Spleen (tissue), 11 donors: ENCODE measurements at regions not wholly inside any gene's neighbourhood (a gene's known extent, or its start where the extent isn't known, plus 50 kb on each side); places are given as distances from the start of the nearest gene placed in this dataset.

ENCODE experiments used
- DNase-seq: peaks from one replicate; pipeline ENCODE4 v3.0.0-alpha.2; 2020
- H3K27ac ChIP-seq, 8 donors: fragments of 200-600 bp; sonication (generic) in 7 of 8; 1 replicate in 4 of 8; 2 replicates in 4 of 8; pipeline versions ENCODE4 v1.5.0 to v1.8.0; 2016 to 2021; ENCODE audit warnings: inconsistent platforms in 4 of 8, mild to moderate bottlenecking in 4 of 8, moderate library complexity in 1 of 8
- H3K27me3 ChIP-seq, 7 donors: fragments of 200-600 bp; sonication (generic) in 6 of 7; replicated peaks in 1 of 7; 1 replicate in 4 of 7; 2 replicates in 3 of 7; pipeline versions ENCODE4 v1.5.0 to v1.8.0; 2016 to 2021; ENCODE audit warnings: inconsistent platforms in 3 of 7, mild to moderate bottlenecking in 1 of 7
- H3K36me3 ChIP-seq, 6 donors: fragments of 200-600 bp; sonication (generic) in 5 of 6; 1 replicate in 4 of 6; 2 replicates in 2 of 6; pipeline versions ENCODE4 v1.5.0 to v1.8.0; 2016 to 2021; ENCODE audit warnings: inconsistent platforms in 2 of 6
- H3K4me1 ChIP-seq, 6 donors: fragments of 200-600 bp; sonication (generic) in 5 of 6; 1 replicate in 3 of 6; 2 replicates in 3 of 6; pipeline versions ENCODE4 v1.5.0 to v1.8.0; 2016 to 2021; ENCODE audit warnings: inconsistent platforms in 3 of 6
- H3K4me3 ChIP-seq, 8 donors: fragments of 200-600 bp; sonication (generic) in 7 of 8; 1 replicate in 4 of 8; 2 replicates in 4 of 8; pipeline versions ENCODE4 v1.5.0 to v1.8.0; 2016 to 2021; ENCODE audit warnings: inconsistent platforms in 4 of 8, mild to moderate bottlenecking in 4 of 8, moderate library complexity in 2 of 8
- H3K9me3 ChIP-seq, 8 donors: fragments of 200-600 bp; sonication (generic) in 7 of 8; 1 replicate in 4 of 8; 2 replicates in 4 of 8; pipeline versions ENCODE4 v1.5.0 to v1.8.0; 2016 to 2021; ENCODE audit warnings: inconsistent platforms in 4 of 8
- POLR2A ChIP-seq, 3 donors: fragments of 450-650 bp; IDR thresholded peaks; one replicate each; pipeline ENCODE4 v1.5.1; 2017; ENCODE audit warnings: antibody characterized with exemption in 3 of 3, mild to moderate bottlenecking in 1 of 3
- POLR2AphosphoS5 ChIP-seq, 3 donors: sonication (generic); formaldehyde crosslinking; IDR thresholded peaks; one replicate each; pipeline ENCODE4 v1.5.1; 2017; ENCODE audit warnings: antibody characterized with exemption in 3 of 3
- WGBS, 5 donors: extraction: QIAGEN DNeasy Blood & Tissue Kit in 3 of 5; methylation state at CpG; one replicate each; pipeline versions ENCODE4 v1.1.5 to v1.1.7; 2013 to 2018; 5-methylcytosine and 5-hydroxymethylcytosine counted together
- intact Hi-C: fragments of 100-400 bp; cut with DNase I; formaldehyde crosslinking; loops from one replicate; pipeline ENCODE4 v1.15.0; 2023; ENCODE audit warnings: low total_unique reads
- TF ChIP-seq, protein P1 (sequence below), 11 experiments: fragments of 200-600 bp in 7 of 11; fragments of 450-650 bp in 4 of 11; sonication (generic) in 4 of 11; IDR thresholded peaks in 8 of 11; conservative IDR thresholded peaks in 3 of 11; 1 replicate in 7 of 11; 2 replicates in 4 of 11; pipeline versions ENCODE4 v1.4.0 to v1.8.0; 2016 to 2021; ENCODE audit warnings: antibody characterized with exemption in 11 of 11, inconsistent platforms in 4 of 11, mild to moderate bottlenecking in 1 of 11
- donor health status: healthy with polysubstance abuse.
- donor health status: DM: no; HTN: no; CAD: no; lungs with moderate emphysema.
- donor health status: DM: no; HTN: no; CAD: no.
- donor health status: Bipolar disorder and iron deficiency.
- donor health status: healthy.
- donor health status: DM: no; HTN: no; CAD: no.
- donor health status: DM: yes; HTN: yes; CAD: no.

DNA sequence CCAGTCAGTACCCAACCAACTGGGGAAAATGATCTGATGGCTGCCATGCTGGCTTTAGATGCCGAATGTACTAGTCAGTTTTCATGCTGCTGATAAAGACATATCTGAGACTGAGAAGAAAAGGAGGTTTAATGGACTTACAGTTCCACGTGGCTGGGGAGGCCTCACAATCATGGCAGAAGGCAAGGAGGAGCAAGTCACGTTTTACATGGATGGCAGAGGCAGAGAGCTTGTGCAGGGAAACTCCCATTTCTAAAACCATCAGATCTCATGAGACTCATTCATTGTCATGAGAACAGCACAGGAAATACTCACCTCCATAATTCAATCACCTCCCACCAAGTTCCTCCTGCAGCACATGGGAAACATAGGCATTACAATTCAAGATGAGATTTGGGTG lies 508.9 kb upstream of the NRP1 start:
- intact Hi-C loops: no loop called here
- WGBS, 5 donors: 82 to 97% (median 86%) methylated on average over 3 of the region's 3 CpGs
- Histone ChIP-seq H3K27me3 (no peaks in the 10 kb centered on the region), H3K4me1 (no peaks in the 10 kb centered on the region), H3K27ac (no peak overlapping the region), H3K36me3 (no peaks in the 10 kb centered on the region), H3K9me3 (peaks cover 0 to 27% (median 8%) of the 10 kb centered on the region in 8 donors), H3K4me3 (no peak overlapping the region)
- no peak for TF ChIP-seq POLR2A (IDR thresholded peaks at IDR 0.05)
- TF ChIP-seq, protein P1, sequence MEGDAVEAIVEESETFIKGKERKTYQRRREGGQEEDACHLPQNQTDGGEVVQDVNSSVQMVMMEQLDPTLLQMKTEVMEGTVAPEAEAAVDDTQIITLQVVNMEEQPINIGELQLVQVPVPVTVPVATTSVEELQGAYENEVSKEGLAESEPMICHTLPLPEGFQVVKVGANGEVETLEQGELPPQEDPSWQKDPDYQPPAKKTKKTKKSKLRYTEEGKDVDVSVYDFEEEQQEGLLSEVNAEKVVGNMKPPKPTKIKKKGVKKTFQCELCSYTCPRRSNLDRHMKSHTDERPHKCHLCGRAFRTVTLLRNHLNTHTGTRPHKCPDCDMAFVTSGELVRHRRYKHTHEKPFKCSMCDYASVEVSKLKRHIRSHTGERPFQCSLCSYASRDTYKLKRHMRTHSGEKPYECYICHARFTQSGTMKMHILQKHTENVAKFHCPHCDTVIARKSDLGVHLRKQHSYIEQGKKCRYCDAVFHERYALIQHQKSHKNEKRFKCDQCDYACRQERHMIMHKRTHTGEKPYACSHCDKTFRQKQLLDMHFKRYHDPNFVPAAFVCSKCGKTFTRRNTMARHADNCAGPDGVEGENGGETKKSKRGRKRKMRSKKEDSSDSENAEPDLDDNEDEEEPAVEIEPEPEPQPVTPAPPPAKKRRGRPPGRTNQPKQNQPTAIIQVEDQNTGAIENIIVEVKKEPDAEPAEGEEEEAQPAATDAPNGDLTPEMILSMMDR (IDR thresholded peaks at IDR 0.05 in 8 of 11, conservative IDR thresholded peaks at IDR 0.05 in 3 of 11): no peak
- no peak for TF ChIP-seq POLR2AphosphoS5 (IDR thresholded peaks at IDR 0.05)
- no peak for DNase-seq

DNA sequence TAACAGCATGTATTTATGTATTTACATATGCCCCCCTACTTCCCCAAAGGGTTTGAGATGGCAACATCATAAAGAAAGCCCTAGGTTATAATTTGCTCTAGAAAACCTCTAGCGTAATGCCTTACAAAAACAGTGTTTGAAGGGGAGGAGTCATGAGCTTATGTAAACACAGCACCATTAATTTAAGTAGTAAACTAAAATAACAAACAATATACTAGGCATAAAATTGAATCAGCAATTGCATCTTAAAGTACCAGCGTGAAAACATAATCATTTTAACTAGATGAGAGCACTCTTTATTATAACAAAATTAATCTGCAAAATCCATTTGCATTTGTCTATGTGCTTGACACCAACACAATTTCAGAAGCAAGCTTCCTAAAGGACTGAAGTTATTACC lies 507.2 kb upstream of the NRP1 start:
- 84 to 92% (median 87%) methylated on average over 2 of the region's 2 CpGs for WGBS, 5 donors
- no peak overlapping the region for H3K27ac ChIP-seq
- H3K27me3 ChIP-seq: no peaks in the 10 kb centered on the region
- no peaks in the 10 kb centered on the region for H3K36me3 ChIP-seq
- no peak for DNase-seq
- TF ChIP-seq POLR2AphosphoS5 (IDR thresholded peaks at IDR 0.05): no peak
- TF ChIP-seq POLR2A (IDR thresholded peaks at IDR 0.05): no peak
- TF ChIP-seq, protein P1 (IDR thresholded peaks at IDR 0.05 in 8 of 11, conservative IDR thresholded peaks at IDR 0.05 in 3 of 11): no peak
- peaks cover 0 to 27% (median 8%) of the 10 kb centered on the region in 8 donors for H3K9me3 ChIP-seq
- no peak overlapping the region for H3K4me3 ChIP-seq
- no peaks in the 10 kb centered on the region for H3K4me1 ChIP-seq
- intact Hi-C loops: no loop called here

DNA sequence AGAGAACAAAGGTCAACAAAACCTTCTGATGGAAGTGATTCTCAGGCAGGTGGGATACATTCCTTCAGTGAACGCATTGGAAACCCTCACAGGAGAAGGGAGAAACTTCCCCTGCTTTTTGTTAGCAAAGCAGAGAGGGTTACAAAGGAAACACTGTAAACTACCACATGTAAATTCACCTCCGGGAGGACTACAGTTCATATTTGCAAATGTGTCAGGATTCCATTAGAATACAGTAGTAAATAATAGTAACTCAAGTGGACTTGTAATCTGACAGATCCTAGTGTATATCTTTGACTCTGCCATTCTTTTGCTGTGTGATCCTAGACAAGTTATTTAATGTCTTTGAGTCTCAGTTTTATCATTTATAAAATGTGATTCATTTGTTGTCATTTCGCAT lies 504.3 kb upstream of the NRP1 start:
- TF ChIP-seq POLR2A (IDR thresholded peaks at IDR 0.05) (no peak), POLR2AphosphoS5 (IDR thresholded peaks at IDR 0.05) (no peak)
- TF ChIP-seq, protein P1 (IDR thresholded peaks at IDR 0.05 in 8 of 11, conservative IDR thresholded peaks at IDR 0.05 in 3 of 11): no peak
- Histone ChIP-seq H3K36me3 (no peaks in the 10 kb centered on the region), H3K4me3 (no peak overlapping the region), H3K27ac (no peak overlapping the region), H3K27me3 (no peaks in the 10 kb centered on the region), H3K4me1 (no peaks in the 10 kb centered on the region), H3K9me3 (peaks cover 0 to 9% (median under 1%) of the 10 kb centered on the region in 8 donors)
- no peak for DNase-seq
- intact Hi-C loops: no loop called here
- 82 to 95% (median 87%) methylated on average over 3 of the region's 3 CpGs for WGBS, 5 donors

DNA sequence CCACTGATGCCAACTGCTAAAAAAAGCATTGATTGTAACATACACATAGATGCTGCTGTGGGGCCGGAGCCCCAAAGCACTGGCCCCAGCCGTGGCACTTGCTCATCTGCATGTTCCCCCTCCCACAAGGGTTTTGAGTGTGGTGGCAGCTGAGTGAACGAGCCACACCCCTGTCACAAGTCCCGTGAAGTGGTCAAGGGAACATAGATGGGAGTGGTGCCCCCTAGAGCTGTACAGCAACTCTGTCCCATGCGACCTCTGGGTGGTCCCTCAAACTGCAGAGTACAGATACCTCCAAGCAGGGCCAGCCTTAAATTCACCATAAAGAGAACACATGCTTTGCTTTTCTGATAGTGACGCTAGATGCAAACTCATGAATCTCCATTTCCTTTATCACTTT lies 503.3 kb upstream of the NRP1 start:
- no peaks in the 10 kb centered on the region for H3K36me3 ChIP-seq
- intact Hi-C loops: no loop called here
- H3K27me3 ChIP-seq: no peaks in the 10 kb centered on the region
- H3K27ac ChIP-seq: no peak overlapping the region
- no peak overlapping the region for H3K4me3 ChIP-seq
- TF ChIP-seq, protein P1 (IDR thresholded peaks at IDR 0.05 in 8 of 11, conservative IDR thresholded peaks at IDR 0.05 in 3 of 11): no peak
- TF ChIP-seq POLR2A (IDR thresholded peaks at IDR 0.05) (no peak), POLR2AphosphoS5 (IDR thresholded peaks at IDR 0.05) (no peak)
- DNase-seq: no peak
- no peaks in the 10 kb centered on the region for H3K9me3 ChIP-seq
- H3K4me1 ChIP-seq: no peaks in the 10 kb centered on the region
- WGBS, 5 donors: 64 to 81% (median 73%) methylated on average over 6 of the region's 6 CpGs
